ENCODE measurements at regions not wholly inside any gene's neighbourhood (a gene's known extent, or its start where the extent isn't known, plus 50 kb on each side); places are given as distances from the start of the nearest gene placed in this dataset.

DNA sequence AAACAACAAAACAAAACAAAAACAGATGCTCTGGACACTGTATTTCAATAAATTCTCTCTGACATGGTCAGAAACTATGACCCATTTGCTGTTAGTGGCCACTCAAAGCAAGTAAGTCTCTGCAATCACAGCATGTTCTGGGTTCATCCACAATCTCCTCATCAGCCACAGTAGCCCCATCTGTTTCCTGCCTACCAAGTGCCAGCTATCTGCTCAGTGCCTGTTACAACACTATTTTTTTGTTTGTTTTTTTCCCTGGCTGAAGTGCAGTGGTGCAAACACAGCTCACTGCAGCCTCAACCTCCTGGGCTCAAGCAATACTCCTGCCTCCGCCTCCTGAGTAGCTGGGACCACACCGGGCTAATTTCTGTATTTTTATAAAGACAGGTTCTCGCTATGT is 137.9 kb downstream of the SOX9 start:
- TF ChIP-seq, protein P1, sequence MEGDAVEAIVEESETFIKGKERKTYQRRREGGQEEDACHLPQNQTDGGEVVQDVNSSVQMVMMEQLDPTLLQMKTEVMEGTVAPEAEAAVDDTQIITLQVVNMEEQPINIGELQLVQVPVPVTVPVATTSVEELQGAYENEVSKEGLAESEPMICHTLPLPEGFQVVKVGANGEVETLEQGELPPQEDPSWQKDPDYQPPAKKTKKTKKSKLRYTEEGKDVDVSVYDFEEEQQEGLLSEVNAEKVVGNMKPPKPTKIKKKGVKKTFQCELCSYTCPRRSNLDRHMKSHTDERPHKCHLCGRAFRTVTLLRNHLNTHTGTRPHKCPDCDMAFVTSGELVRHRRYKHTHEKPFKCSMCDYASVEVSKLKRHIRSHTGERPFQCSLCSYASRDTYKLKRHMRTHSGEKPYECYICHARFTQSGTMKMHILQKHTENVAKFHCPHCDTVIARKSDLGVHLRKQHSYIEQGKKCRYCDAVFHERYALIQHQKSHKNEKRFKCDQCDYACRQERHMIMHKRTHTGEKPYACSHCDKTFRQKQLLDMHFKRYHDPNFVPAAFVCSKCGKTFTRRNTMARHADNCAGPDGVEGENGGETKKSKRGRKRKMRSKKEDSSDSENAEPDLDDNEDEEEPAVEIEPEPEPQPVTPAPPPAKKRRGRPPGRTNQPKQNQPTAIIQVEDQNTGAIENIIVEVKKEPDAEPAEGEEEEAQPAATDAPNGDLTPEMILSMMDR (IDR thresholded peaks at IDR 0.05) = no peak
- TF ChIP-seq POLR2A (IDR thresholded peaks at IDR 0.05) = no peak

All from testis (tissue), 2 donors.